ENCODE measurements at regions not wholly inside any gene's neighbourhood (a gene's known extent, or its start where the extent isn't known, plus 50 kb on each side); places are given as distances from the start of the nearest gene placed in this dataset.

GRCh38 chr7:97499204-97499603 is 232.7 kb upstream of the TAC1 start:
- no peak for DNase-seq (ENCODE audit: low spot score)
- TF ChIP-seq CTCF (IDR thresholded peaks at IDR 0.05) (peak in 2 of 4 experiments; percentile 25 to 47), POLR2AphosphoS5 (IDR thresholded peaks at IDR 0.05) (no peak)
- no peaks in the 10 kb centered on the region for H3K27me3 ChIP-seq (replicated peaks; ENCODE audit: insufficient read depth)
- H3K36me3 ChIP-seq, result no peaks in the 10 kb centered on the region
- no peak overlapping the region for H3K4me3 ChIP-seq
- WGBS, result 55% methylated on average over 1 of the region's 1 CpG
- H3K9me3 ChIP-seq, result no peaks in the 10 kb centered on the region
- H3K27ac ChIP-seq, result no peak overlapping the region
- intact Hi-C loops (cut with DNase I), result no loop called here
- no peaks in the 10 kb centered on the region for H3K4me1 ChIP-seq (replicated peaks)

GRCh38 chr7:97503367-97504094 is 228.4 kb upstream of the TAC1 start:
- Histone ChIP-seq H3K36me3 (no peaks in the 10 kb centered on the region), H3K4me1 (replicated peaks) (no peaks in the 10 kb centered on the region), H3K27ac (no peak overlapping the region), H3K27me3 (replicated peaks; ENCODE audit: insufficient read depth) (no peaks in the 10 kb centered on the region), H3K9me3 (no peaks in the 10 kb centered on the region), H3K4me3 (no peak overlapping the region)
- intact Hi-C loops (cut with DNase I), result no loop called here
- DNase-seq (ENCODE audit: low spot score), result no peak
- TF ChIP-seq CTCF (IDR thresholded peaks at IDR 0.05), result no peak
- no peak for TF ChIP-seq POLR2AphosphoS5 (IDR thresholded peaks at IDR 0.05)
- no peak for TF ChIP-seq POLR2A (IDR thresholded peaks at IDR 0.05)
- WGBS, result 83% methylated on average over 10 of the region's 10 CpGs

GRCh38 chr7:97506728-97507127 is 225.2 kb upstream of the TAC1 start:
- Histone ChIP-seq H3K4me3 (no peak overlapping the region), H3K27ac (no peak overlapping the region), H3K9me3 (no peaks in the 10 kb centered on the region), H3K4me1 (replicated peaks) (no peaks in the 10 kb centered on the region), H3K36me3 (no peaks in the 10 kb centered on the region), H3K27me3 (replicated peaks; ENCODE audit: insufficient read depth) (no peaks in the 10 kb centered on the region)
- DNase-seq (ENCODE audit: low spot score), result no peak
- 55% methylated on average over 3 of the region's 3 CpGs for WGBS
- intact Hi-C loops (cut with DNase I), result no loop called here
- TF ChIP-seq CTCF (IDR thresholded peaks at IDR 0.05) (no peak), POLR2AphosphoS5 (IDR thresholded peaks at IDR 0.05) (no peak), POLR2A (IDR thresholded peaks at IDR 0.05) (no peak)

- intact Hi-C loops (cut with DNase I), result no loop called here
- 75% methylated on average over 3 of the region's 3 CpGs for WGBS
- no peak for DNase-seq (ENCODE audit: low spot score)
- TF ChIP-seq POLR2AphosphoS5 (IDR thresholded peaks at IDR 0.05) (no peak), CTCF (IDR thresholded peaks at IDR 0.05) (no peak), POLR2A (IDR thresholded peaks at IDR 0.05) (no peak)
- Histone ChIP-seq H3K27ac (no peak overlapping the region), H3K27me3 (replicated peaks; ENCODE audit: insufficient read depth) (no peaks in the 10 kb centered on the region), H3K36me3 (no peaks in the 10 kb centered on the region), H3K4me1 (replicated peaks) (no peaks in the 10 kb centered on the region), H3K4me3 (no peak overlapping the region), H3K9me3 (no peaks in the 10 kb centered on the region)
These were observed 219.3 kb upstream of the TAC1 start for GRCh38 chr7:97512441-97513207.

GRCh38 chr7:97513326-97513725 is 218.6 kb upstream of the TAC1 start:
- H3K9me3 ChIP-seq, result no peaks in the 10 kb centered on the region
- H3K4me3 ChIP-seq, result no peak overlapping the region
- TF ChIP-seq POLR2A (IDR thresholded peaks at IDR 0.05) (no peak), CTCF (IDR thresholded peaks at IDR 0.05) (no peak), POLR2AphosphoS5 (IDR thresholded peaks at IDR 0.05) (no peak)
- no peaks in the 10 kb centered on the region for H3K4me1 ChIP-seq (replicated peaks)
- no peak for DNase-seq (ENCODE audit: low spot score)
- H3K27me3 ChIP-seq (replicated peaks; ENCODE audit: insufficient read depth), result no peaks in the 10 kb centered on the region
- intact Hi-C loops (cut with DNase I), result no loop called here
- H3K27ac ChIP-seq, result no peak overlapping the region
- H3K36me3 ChIP-seq, result no peaks in the 10 kb centered on the region
